Psoas muscle (tissue), 7 donors: ENCODE measurements at regions not wholly inside any gene's neighbourhood (a gene's known extent, or its start where the extent isn't known, plus 50 kb on each side); places are given as distances from the start of the nearest gene placed in this dataset.
"Not testable (repeated sequence)": the region's sequence is repeated elsewhere in the genome, so short reads cannot be mapped to it uniquely, and the experiment has no call there.

ENCODE experiments used
- ATAC-seq, 4 donors: fragments of 200-7000 bp; cut with Tn5 transposase; one replicate each; pipeline ENCODE4 v1.9.1; 2020; ENCODE audit warnings: moderate library complexity in 3 of 4, mild to moderate bottlenecking in 2 of 4
- DNase-seq, 2 donors: peaks; one replicate each; pipeline ENCODE4 v3.0.0-alpha.2; 2020
- H3K27ac ChIP-seq: fragments of 200-600 bp; one replicate; pipeline ENCODE4 v1.8.0; 2022
- H3K27me3 ChIP-seq, 3 donors: fragments of 200-600 bp in 1 of 3; one replicate each; pipeline versions ENCODE4 v1.6.1 to v1.8.0; 2013 to 2022; ENCODE audit warnings: low read length in 2 of 3, mild to moderate bottlenecking in 2 of 3, moderate library complexity in 1 of 3; ENCODE audit not compliant: insufficient read depth in 3 of 3
- H3K36me3 ChIP-seq, 2 donors: fragments of 200-600 bp in 1 of 2; one replicate each; pipeline versions ENCODE4 v1.6.1 to v1.8.0; 2013 to 2022; ENCODE audit warnings: low read depth in 1 of 2, mild to moderate bottlenecking in 1 of 2, moderate library complexity in 1 of 2; ENCODE audit not compliant: insufficient read depth in 1 of 2
- H3K4me1 ChIP-seq: fragments of 200-600 bp; one replicate; pipeline ENCODE4 v1.8.0; 2022
- H3K4me3 ChIP-seq: fragments of 200-600 bp; one replicate; pipeline ENCODE4 v1.8.0; 2022; ENCODE audit warnings: mild to moderate bottlenecking
- H3K9me3 ChIP-seq: fragments of 200-600 bp; one replicate; pipeline ENCODE4 v1.8.0; 2022
- WGBS, 3 donors: extraction: QIAGEN DNeasy Blood & Tissue Kit; methylation state at CpG; one replicate each; pipeline versions ENCODE4 v1.1.6 to v1.1.7; 2013; 5-methylcytosine and 5-hydroxymethylcytosine counted together
- intact Hi-C, 2 donors: fragments of 100-400 bp; cut with DNase I; formaldehyde crosslinking; loops; one replicate each; pipeline versions ENCODE4 v1.11.0 to v1.14.2; 2022
- TF ChIP-seq, protein P1 (sequence below): fragments of 200-600 bp; IDR thresholded peaks from one replicate; pipeline ENCODE4 v1.8.0; 2022; ENCODE audit warnings: antibody characterized with exemption
- donor health status: healthy with polysubstance abuse.
- donor health status: DM: no; HTN: no; CAD: no; lungs with moderate emphysema.
- donor health status: Bipolar disorder and iron deficiency.
- donor health status: healthy.
- donor health status: DM: yes; HTN: yes; CAD: no.
- donor health status: DM: no; HTN: no; CAD: no.
- donor health status: DM: yes; HTN: yes; CAD: no.

DNA sequence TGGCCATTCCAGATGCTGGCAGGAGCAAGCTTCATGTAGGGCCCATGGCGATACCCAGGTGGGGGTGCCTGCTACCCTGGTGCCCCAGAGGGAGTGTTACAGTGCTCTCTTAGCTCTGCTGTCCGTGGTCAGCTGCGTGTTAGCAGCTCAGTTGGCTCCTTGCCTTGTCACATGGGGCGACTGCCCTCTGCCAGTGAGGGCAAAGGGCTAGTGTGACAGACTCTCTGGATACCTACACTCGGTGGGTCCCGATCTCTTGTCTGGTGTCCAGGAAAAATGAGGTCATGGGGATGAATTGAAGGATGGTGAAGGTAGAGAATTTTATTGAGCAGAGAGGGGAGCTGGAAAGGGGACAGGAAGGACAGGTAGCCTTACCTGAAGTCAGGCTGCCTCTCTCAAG lies 152.2 kb downstream of the CYP26A1 start:
- TF ChIP-seq, protein P1, sequence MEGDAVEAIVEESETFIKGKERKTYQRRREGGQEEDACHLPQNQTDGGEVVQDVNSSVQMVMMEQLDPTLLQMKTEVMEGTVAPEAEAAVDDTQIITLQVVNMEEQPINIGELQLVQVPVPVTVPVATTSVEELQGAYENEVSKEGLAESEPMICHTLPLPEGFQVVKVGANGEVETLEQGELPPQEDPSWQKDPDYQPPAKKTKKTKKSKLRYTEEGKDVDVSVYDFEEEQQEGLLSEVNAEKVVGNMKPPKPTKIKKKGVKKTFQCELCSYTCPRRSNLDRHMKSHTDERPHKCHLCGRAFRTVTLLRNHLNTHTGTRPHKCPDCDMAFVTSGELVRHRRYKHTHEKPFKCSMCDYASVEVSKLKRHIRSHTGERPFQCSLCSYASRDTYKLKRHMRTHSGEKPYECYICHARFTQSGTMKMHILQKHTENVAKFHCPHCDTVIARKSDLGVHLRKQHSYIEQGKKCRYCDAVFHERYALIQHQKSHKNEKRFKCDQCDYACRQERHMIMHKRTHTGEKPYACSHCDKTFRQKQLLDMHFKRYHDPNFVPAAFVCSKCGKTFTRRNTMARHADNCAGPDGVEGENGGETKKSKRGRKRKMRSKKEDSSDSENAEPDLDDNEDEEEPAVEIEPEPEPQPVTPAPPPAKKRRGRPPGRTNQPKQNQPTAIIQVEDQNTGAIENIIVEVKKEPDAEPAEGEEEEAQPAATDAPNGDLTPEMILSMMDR = no peak
- Histone ChIP-seq H3K9me3 (peaks cover 4% of the 10 kb centered on the region), H3K27me3 (no peaks in the 10 kb centered on the region), H3K4me1 (no peaks in the 10 kb centered on the region), H3K27ac (no peak overlapping the region), H3K36me3 (no peaks in the 10 kb centered on the region), H3K4me3 (no peak overlapping the region)
- DNase-seq (no peak), ATAC-seq (no peak)
- intact Hi-C loops = no loop called here
- WGBS, 3 donors = 23 to 28% (median 26%) methylated on average over 6 of the region's 6 CpGs

DNA sequence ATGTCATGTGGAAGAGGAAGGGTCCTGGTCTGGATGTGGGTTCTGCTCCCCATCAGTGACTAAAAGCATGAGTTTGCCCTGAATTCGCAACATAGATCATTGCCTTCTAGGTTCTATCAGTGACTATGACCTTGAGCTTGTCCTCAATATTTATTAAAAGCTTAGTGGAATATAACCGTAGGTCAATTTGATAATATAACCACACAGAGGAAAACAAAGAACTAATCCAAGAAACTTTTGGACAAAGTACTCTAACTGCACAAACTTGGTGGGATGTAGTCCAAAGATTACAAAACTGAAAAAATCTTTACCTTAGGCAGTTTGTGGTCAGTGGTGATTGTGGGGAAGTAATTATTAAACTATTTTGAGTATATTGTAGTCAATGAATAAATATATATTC lies 152.9 kb downstream of the CYP26A1 start:
- TF ChIP-seq, protein P1 = no peak
- ATAC-seq (no peak), DNase-seq (no peak)
- WGBS, 3 donors = 66 to 80% (median 70%) methylated on average over 2 of the region's 2 CpGs
- no peak overlapping the region for H3K27ac ChIP-seq
- peaks cover 4% of the 10 kb centered on the region for H3K9me3 ChIP-seq
- H3K36me3 ChIP-seq = no peaks in the 10 kb centered on the region
- no peaks in the 10 kb centered on the region for H3K27me3 ChIP-seq
- intact Hi-C loops = no loop called here
- no peak overlapping the region for H3K4me3 ChIP-seq
- no peaks in the 10 kb centered on the region for H3K4me1 ChIP-seq

DNA sequence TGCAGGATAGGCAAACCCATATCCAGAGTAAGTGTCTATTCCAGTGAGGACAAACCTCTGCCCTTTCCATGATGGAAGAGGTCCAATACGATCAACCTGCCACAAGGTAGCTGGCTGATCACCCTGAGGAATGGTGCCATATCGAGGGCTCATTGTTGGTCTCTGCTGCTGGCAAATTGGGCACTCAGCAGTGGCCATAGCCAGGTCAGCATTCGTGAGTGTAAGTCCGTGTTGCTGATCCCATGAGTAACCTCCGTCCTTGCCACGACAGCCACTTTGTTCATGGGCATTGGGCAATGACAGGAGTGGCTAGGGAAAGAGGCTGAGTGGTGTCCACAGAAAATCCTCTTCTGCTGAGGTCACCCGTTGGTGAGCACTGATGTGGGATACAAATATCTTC lies 156.9 kb downstream of the CYP26A1 start:
- H3K9me3 ChIP-seq, H3K4me1 ChIP-seq, H3K36me3 ChIP-seq, ATAC-seq, intact Hi-C loops, H3K4me3 ChIP-seq, H3K27ac ChIP-seq, H3K27me3 ChIP-seq, DNase-seq: not testable (repeated sequence)
- 87 to 94% (median 91%) methylated on average over 7 of the region's 7 CpGs for WGBS, 3 donors

DNA sequence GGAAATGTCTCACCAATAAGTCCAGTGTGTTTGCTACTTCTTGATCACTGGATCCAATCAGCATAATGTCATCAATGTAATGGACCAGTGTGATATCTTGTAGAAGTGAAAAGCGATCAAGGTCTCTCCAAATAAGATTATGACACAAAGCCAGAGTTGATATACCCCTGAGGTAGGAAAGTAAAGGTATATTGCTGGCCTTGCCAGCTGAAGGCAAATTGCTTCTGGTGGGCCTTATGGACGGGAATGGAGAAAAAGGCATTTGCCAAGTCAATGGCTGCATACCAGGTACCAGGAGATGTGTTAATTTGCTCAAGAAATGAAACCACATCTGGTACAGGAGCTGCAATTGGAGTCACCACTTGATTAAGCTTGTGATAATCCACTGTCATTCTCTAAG lies 158.5 kb downstream of the CYP26A1 start:
- H3K36me3 ChIP-seq, intact Hi-C loops, DNase-seq, H3K27me3 ChIP-seq, H3K4me1 ChIP-seq, H3K27ac ChIP-seq, ATAC-seq, H3K9me3 ChIP-seq, H3K4me3 ChIP-seq: not testable (repeated sequence)
- WGBS, 3 donors = 82 to 94% (median 91%) methylated on average over 2 of the region's 2 CpGs

DNA sequence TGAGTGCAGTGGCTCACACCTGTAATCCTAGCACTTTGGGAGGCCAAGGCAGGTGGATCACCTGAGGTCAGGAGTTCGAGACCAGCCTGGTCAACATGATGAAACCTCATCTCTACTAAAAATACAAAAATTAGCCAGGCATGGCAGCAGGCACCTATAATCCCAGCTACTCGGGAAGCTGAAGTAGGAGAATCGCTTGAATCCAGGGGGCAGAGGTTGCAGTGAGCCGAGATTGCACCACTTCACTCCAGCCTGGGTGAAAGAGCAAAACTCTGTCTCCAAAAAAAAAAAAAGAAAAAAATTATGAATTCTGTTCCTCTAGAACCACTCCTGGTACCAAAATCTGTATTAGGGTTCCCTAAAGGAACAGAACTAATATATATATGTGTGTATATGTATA lies 161.2 kb downstream of the CYP26A1 start:
- ATAC-seq, intact Hi-C loops, DNase-seq, H3K4me3 ChIP-seq, H3K9me3 ChIP-seq, H3K36me3 ChIP-seq, H3K27me3 ChIP-seq, H3K4me1 ChIP-seq, H3K27ac ChIP-seq: not testable (repeated sequence)
- 90 to 93% (median 92%) methylated on average over 4 of the region's 4 CpGs for WGBS, 3 donors

DNA sequence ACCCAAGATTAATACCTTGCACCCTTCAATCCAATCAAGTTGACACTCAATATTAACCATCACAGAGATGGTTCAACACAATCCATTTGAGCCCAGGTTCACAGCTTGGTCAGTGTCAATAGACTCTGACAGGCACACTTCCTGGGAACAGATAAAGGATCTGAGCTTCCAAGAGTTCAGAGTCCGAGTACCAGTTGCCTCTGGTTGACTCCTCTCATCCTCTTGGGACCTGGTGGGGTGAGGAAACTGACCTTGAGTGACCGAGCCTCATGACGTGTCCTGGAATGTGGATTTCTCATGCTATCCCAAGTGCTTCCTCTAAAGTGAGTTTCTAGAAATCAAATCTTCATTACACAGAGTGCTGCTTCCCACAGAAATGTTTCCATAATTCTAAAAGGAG lies 162.0 kb downstream of the CYP26A1 start:
- no peaks in the 10 kb centered on the region for H3K36me3 ChIP-seq
- no peak overlapping the region for H3K4me3 ChIP-seq
- intact Hi-C loops = no loop called here
- DNase-seq (no peak), ATAC-seq (no peak)
- no peak overlapping the region for H3K27ac ChIP-seq
- no peaks in the 10 kb centered on the region for H3K27me3 ChIP-seq
- no peaks in the 10 kb centered on the region for H3K9me3 ChIP-seq
- WGBS, 3 donors = 14 to 34% (median 16%) methylated on average over 3 of the region's 3 CpGs
- TF ChIP-seq, protein P1 = no peak
- no peaks in the 10 kb centered on the region for H3K4me1 ChIP-seq
